ENCODE measurements at regions not wholly inside any gene's neighbourhood (a gene's known extent, or its start where the extent isn't known, plus 50 kb on each side); places are given as distances from the start of the nearest gene placed in this dataset.

- no peak for TF ChIP-seq CTCF (IDR thresholded peaks at IDR 0.05)
- TF ChIP-seq EZH2 (IDR thresholded peaks at IDR 0.05): no peak
These were observed 339.0 kb upstream of the BOD1L1 start for GRCh38 chr4:13966231-13967195.
